OCI-LY7 (cell line): ENCODE measurements at regions not wholly inside any gene's neighbourhood (a gene's known extent, or its start where the extent isn't known, plus 50 kb on each side); places are given as distances from the start of the nearest gene placed in this dataset.

ENCODE experiments used
- BruUV-seq: library from RNA; stranded (reverse); fragments of 400-500 nt; replicated peaks from 2 replicates; lab custom pipeline; 2021; lab: Mats Ljungman, UMichigan
- CTCF ChIA-PET: fragments of 300-600 bp; sonication (Branson Sonifier 250); formaldehyde crosslinking; loops from one replicate; lab custom pipeline; 2022; ENCODE audit warnings: antibody characterized with exemption; ENCODE audit not compliant: unreplicated experiment; lab: Charles Lee
- POLR2A ChIA-PET: fragments of 300-600 bp; sonication (Branson Sonifier 250); formaldehyde crosslinking; loops from one replicate; lab custom pipeline; 2022; ENCODE audit warnings: antibody characterized with exemption; lab: Charles Lee
- DNase-seq: peaks from one replicate; pipeline ENCODE4 v3.0.0-alpha.2; 2015; ENCODE audit warnings: low spot score
- H2AFZ ChIP-seq: fragments of 200-600 bp; sonication (generic), shearing (Covaris generic); 2 replicates; pipeline ENCODE4 v1.6.1; 2014; ENCODE audit warnings: mild to moderate bottlenecking, antibody characterized with exemption, low read length, moderate library complexity
- H3K27ac ChIP-seq: fragments of 200-600 bp; sonication (generic); 2 replicates; pipeline ENCODE4 v1.5.1; 2014; ENCODE audit warnings: mixed run types, low read depth, mild to moderate bottlenecking, moderate library complexity, low read length, inconsistent platforms; ENCODE audit not compliant: poor library complexity, severe bottlenecking
- H3K36me3 ChIP-seq: fragments of 200-600 bp; sonication (generic); 2 replicates; pipeline ENCODE4 v1.6.1; 2014; ENCODE audit warnings: mild to moderate bottlenecking, antibody characterized with exemption, low read length, moderate library complexity, mixed read lengths; ENCODE audit not compliant: insufficient read depth
- H3K4me1 ChIP-seq: fragments of 200-600 bp; sonication (generic); 2 replicates; pipeline ENCODE4 v1.5.1; 2014; ENCODE audit warnings: mild to moderate bottlenecking, low read length; ENCODE audit not compliant: insufficient read depth, poor library complexity, severe bottlenecking
- H3K4me2 ChIP-seq: fragments of 200-600 bp; sonication (generic); 2 replicates; pipeline ENCODE4 v1.6.1; 2014; ENCODE audit warnings: mild to moderate bottlenecking, low read length
- H3K4me3 ChIP-seq: fragments of 200-600 bp; sonication (generic); 2 replicates; pipeline ENCODE4 v1.5.1; 2014; ENCODE audit warnings: mild to moderate bottlenecking, low read depth, low read length; ENCODE audit not compliant: poor library complexity, severe bottlenecking
- H3K79me2 ChIP-seq: fragments of 200-600 bp; sonication (generic); 2 replicates; pipeline ENCODE4 v1.6.1; 2016; ENCODE audit warnings: low read depth, mild to moderate bottlenecking, low read length, moderate library complexity, mixed read lengths; ENCODE audit not compliant: insufficient read depth
- H3K9me2 ChIP-seq: fragments of 200-600 bp; sonication (generic); 2 replicates; pipeline ENCODE4 v1.6.1; 2016; ENCODE audit warnings: mild to moderate bottlenecking, low read length, mixed read lengths; ENCODE audit not compliant: insufficient read depth
- H3K9me3 ChIP-seq: fragments of 200-600 bp; sonication (generic); 2 replicates; pipeline ENCODE4 v1.6.1; 2014; ENCODE audit warnings: mild to moderate bottlenecking, mixed run types, low read length, mixed read lengths
- H4K20me1 ChIP-seq: fragments of 200-600 bp; sonication (generic); 2 replicates; pipeline ENCODE4 v1.6.1; 2014; ENCODE audit warnings: mild to moderate bottlenecking, antibody characterized with exemption, low read length, moderate library complexity, mixed read lengths; ENCODE audit not compliant: insufficient read depth
- EZH2phosphoT487 ChIP-seq: fragments of 200-600 bp; sonication (generic); IDR thresholded peaks from 2 replicates; pipeline ENCODE4 v1.6.1; 2018; ENCODE audit warnings: low read depth, borderline replicate concordance, mild to moderate bottlenecking, mixed run types, antibody characterized with exemption, low read length, moderate library complexity, mixed read lengths
- intact Hi-C: fragments of 100-400 bp; cut with micrococcal nuclease; formaldehyde crosslinking; loops from one replicate; pipeline ENCODE4 v1.10.0; 2022; ENCODE audit not compliant: unreplicated experiment
- TF ChIP-seq, protein P1 (sequence below): fragments of 200-600 bp; sonication (generic); conservative IDR thresholded peaks from 2 replicates; pipeline ENCODE4 v1.5.1; 2014; ENCODE audit warnings: mild to moderate bottlenecking, antibody characterized with exemption, low read length, moderate library complexity, mixed read lengths

DNA sequence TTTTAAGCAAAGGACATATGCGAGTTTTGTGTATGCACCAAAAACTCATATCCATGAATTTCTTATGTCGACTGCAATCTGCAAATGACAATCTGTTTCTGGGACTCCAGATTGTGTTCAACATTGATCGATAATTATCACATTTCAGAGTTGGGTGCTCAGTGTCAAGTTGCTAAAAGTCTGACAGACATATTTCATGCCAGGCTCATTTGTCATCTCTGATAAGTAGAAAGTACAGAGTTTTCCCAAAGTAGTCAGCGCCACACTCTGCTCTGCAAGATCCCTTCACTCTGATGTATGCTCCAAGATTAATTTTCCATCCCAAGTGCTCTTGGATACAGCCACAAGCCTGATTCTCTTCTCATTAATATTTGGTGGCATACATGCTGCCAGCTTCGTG, 331.1 kb downstream of the DOK5 start:
- no peaks in the 10 kb centered on the region for H3K9me2 ChIP-seq
- H3K79me2 ChIP-seq: no peaks in the 10 kb centered on the region
- no peak overlapping the region for H3K27ac ChIP-seq
- H3K36me3 ChIP-seq: no peaks in the 10 kb centered on the region
- intact Hi-C loops: no loop called here
- no peaks in the 10 kb centered on the region for H4K20me1 ChIP-seq
- no peak overlapping the region for H3K4me3 ChIP-seq
- H3K4me2 ChIP-seq: no peak overlapping the region
- no peak overlapping the region for H2AFZ ChIP-seq
- no peaks in the 10 kb centered on the region for H3K4me1 ChIP-seq
- BruUV-seq: no TSS peak
- H3K9me3 ChIP-seq: no peaks in the 10 kb centered on the region
- DNase-seq: no peak
- ChIA-PET POLR2A (no interaction called here), CTCF (no interaction called here)
- TF ChIP-seq EZH2phosphoT487: no peak
- TF ChIP-seq, protein P1, sequence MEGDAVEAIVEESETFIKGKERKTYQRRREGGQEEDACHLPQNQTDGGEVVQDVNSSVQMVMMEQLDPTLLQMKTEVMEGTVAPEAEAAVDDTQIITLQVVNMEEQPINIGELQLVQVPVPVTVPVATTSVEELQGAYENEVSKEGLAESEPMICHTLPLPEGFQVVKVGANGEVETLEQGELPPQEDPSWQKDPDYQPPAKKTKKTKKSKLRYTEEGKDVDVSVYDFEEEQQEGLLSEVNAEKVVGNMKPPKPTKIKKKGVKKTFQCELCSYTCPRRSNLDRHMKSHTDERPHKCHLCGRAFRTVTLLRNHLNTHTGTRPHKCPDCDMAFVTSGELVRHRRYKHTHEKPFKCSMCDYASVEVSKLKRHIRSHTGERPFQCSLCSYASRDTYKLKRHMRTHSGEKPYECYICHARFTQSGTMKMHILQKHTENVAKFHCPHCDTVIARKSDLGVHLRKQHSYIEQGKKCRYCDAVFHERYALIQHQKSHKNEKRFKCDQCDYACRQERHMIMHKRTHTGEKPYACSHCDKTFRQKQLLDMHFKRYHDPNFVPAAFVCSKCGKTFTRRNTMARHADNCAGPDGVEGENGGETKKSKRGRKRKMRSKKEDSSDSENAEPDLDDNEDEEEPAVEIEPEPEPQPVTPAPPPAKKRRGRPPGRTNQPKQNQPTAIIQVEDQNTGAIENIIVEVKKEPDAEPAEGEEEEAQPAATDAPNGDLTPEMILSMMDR: no peak

DNA sequence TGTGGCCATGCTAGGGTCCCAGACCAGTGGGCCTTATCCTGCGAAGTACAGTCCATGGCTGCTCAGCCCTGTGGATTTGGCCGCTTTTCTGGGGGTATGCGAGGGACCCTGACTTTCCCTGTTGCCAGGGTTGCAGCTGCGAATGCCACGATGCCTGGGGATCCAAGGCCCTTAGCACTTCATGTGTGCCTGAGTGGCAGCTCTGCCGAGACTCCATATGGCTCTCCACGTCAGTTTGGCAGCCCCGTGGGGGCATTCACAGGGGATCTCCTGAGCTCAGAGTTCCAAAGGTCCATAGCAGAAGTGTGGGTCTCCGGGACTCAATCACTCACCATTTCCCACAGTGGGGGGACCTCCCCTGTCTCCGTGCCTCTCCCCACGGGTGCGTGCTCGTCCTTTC, 319.5 kb downstream of the DOK5 start:
- TF ChIP-seq, protein P1: no peak
- TF ChIP-seq EZH2phosphoT487: no peak
- H3K4me1 ChIP-seq: no peaks in the 10 kb centered on the region
- BruUV-seq: no TSS peak
- H3K79me2 ChIP-seq: no peaks in the 10 kb centered on the region
- CTCF ChIA-PET: no interaction called here
- H4K20me1 ChIP-seq: no peaks in the 10 kb centered on the region
- H2AFZ ChIP-seq: no peak overlapping the region
- H3K36me3 ChIP-seq: no peaks in the 10 kb centered on the region
- intact Hi-C loops: no loop called here
- no peak overlapping the region for H3K4me2 ChIP-seq
- no peaks in the 10 kb centered on the region for H3K9me2 ChIP-seq
- no peak for DNase-seq
- no peaks in the 10 kb centered on the region for H3K9me3 ChIP-seq
- H3K4me3 ChIP-seq: no peak overlapping the region
- POLR2A ChIA-PET: no interaction called here
- H3K27ac ChIP-seq: no peak overlapping the region

DNA sequence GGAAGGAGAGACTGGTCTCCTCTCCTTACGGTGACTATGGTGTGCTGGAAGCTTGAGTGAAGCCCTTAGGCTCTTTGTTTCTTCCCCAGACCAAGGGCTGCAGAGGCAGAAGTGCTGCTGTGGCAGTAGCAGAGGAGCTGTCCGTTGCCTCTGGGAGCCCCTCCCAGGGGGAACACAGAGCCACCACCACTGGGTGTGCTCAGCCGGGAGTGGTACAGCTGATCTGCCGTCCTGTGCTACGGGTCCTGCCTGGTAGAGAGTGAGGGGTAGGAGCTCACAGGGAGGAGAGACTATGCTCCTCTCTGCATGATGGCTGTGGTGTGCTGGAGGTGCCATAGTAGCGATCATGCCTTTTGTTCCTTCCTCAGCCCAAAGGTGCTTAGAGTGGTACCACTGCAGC, 318.7 kb downstream of the DOK5 start:
- Histone ChIP-seq H3K36me3 (no peaks in the 10 kb centered on the region), H3K9me2 (no peaks in the 10 kb centered on the region), H3K79me2 (no peaks in the 10 kb centered on the region), H3K9me3 (no peaks in the 10 kb centered on the region), H2AFZ (no peak overlapping the region), H3K4me3 (no peak overlapping the region), H3K27ac (no peak overlapping the region), H3K4me1 (no peaks in the 10 kb centered on the region), H3K4me2 (no peak overlapping the region), H4K20me1 (no peaks in the 10 kb centered on the region)
- intact Hi-C loops: no loop called here
- CTCF ChIA-PET: no interaction called here
- POLR2A ChIA-PET: no interaction called here
- TF ChIP-seq, protein P1: no peak
- no peak for TF ChIP-seq EZH2phosphoT487
- no peak for DNase-seq
- no TSS peak for BruUV-seq
